Erythroblast (primary cell): ENCODE measurements at regions not wholly inside any gene's neighbourhood (a gene's known extent, or its start where the extent isn't known, plus 50 kb on each side); places are given as distances from the start of the nearest gene placed in this dataset.

ENCODE experiments used
- DNase-seq, 2 experiments: peaks; one replicate each; lab custom pipeline; 2025; lab: John Stamatoyannopoulos, UW
- GATA1 ChIP-seq: IDR thresholded peaks from 2 replicates; pipeline ENCODE4 v1.6.1; 2011; ENCODE audit warnings: low read depth, mild to moderate bottlenecking, control low read depth, low read length, moderate library complexity
- POLR2A ChIP-seq: IDR thresholded peaks from 2 replicates; pipeline ENCODE4 v1.6.1; 2011; ENCODE audit warnings: mild to moderate bottlenecking, low read length

- TF ChIP-seq POLR2A, result no peak
- TF ChIP-seq GATA1, result no peak
- no peak for DNase-seq
Measured at GRCh38 chr3:42037318-42037945, 53.7 kb upstream of the TRAK1 start.

- peak; percentile 38 to 40 for DNase-seq
- TF ChIP-seq GATA1 (no peak), POLR2A (no peak)
Measured at GRCh38 chr3:42036483-42036823, 54.7 kb upstream of the TRAK1 start.

- no peak for TF ChIP-seq GATA1
- peak in 1 of 2 experiments; percentile 14 for DNase-seq
Measured at GRCh38 chr3:42035816-42036482, 55.2 kb upstream of the TRAK1 start.

- no peak for DNase-seq
- no peak for TF ChIP-seq POLR2A
Measured at GRCh38 chr3:42035007-42035406, 56.1 kb upstream of the TRAK1 start.

- no peak for TF ChIP-seq POLR2A
- no peak for TF ChIP-seq GATA1
- peak in 1 of 2 experiments; percentile 16 for DNase-seq
Measured at GRCh38 chr3:42033741-42034140, 57.4 kb upstream of the TRAK1 start.

GRCh38 chr3:42032693-42033349 lies 58.3 kb upstream of the TRAK1 start:
- TF ChIP-seq GATA1 (no peak), POLR2A (no peak)
- DNase-seq, result peak in 1 of 2 experiments; percentile 8

- DNase-seq, result no peak
- TF ChIP-seq GATA1, result no peak
- no peak for TF ChIP-seq POLR2A
Measured at GRCh38 chr3:42031808-42032480, 59.2 kb upstream of the TRAK1 start.

GRCh38 chr3:42028474-42028873 lies 62.7 kb upstream of the TRAK1 start:
- no peak for TF ChIP-seq GATA1
- no peak for TF ChIP-seq POLR2A
- DNase-seq, result no peak

GRCh38 chr3:42027571-42027970 lies 63.6 kb upstream of the TRAK1 start:
- no peak for DNase-seq
- TF ChIP-seq POLR2A, result no peak
- no peak for TF ChIP-seq GATA1

- TF ChIP-seq POLR2A, result no peak
- peak; percentile 72 to 73 for DNase-seq
Measured at GRCh38 chr3:42025370-42026138, 63.7 kb upstream of the ULK4 start.

- no peak for TF ChIP-seq POLR2A
- no peak for TF ChIP-seq GATA1
- no peak for DNase-seq
Measured at GRCh38 chr3:42024591-42025351, 62.9 kb upstream of the ULK4 start.

- DNase-seq, result no peak
- TF ChIP-seq GATA1 (no peak), POLR2A (no peak)
Measured at GRCh38 chr3:42023380-42023779, 61.5 kb upstream of the ULK4 start.

- DNase-seq, result no peak
- TF ChIP-seq POLR2A (no peak), GATA1 (no peak)
Measured at GRCh38 chr3:42022355-42022754, 60.5 kb upstream of the ULK4 start.
